HK-2 (cell line): ENCODE measurements at regions not wholly inside any gene's neighbourhood (a gene's known extent, or its start where the extent isn't known, plus 50 kb on each side); places are given as distances from the start of the nearest gene placed in this dataset.

Source experiments
- DNase-seq: peaks from one replicate; pipeline ENCODE4 v3.0.0-alpha.2; 2018; ENCODE audit not compliant: unreplicated experiment

- no peak for DNase-seq
These were observed 149.8 kb upstream of the TBL1X start for GRCh38 chrX:9315086-9315485.

GRCh38 chrX:9316096-9316495 is 148.8 kb upstream of the TBL1X start:
- no peak for DNase-seq

DNA sequence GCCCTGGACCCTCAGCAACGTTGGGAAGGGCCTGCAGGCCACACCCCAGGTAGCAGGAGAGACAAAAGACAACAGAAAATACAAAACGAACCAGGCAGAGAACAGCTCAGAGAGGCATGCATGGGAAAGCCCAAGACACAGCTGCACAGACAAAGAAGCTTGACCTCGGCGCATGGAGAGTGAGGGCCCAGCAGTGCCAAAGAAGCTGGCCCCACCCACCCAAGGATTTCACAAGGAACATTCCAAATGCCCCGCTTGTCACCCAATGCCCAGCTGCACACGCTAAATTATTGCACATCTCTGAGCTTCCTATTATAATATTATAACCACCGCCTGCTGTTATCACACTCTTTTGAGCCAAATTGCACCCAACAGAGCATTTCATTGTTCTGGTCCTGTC is 147.7 kb upstream of the TBL1X start:
- DNase-seq: no peak

GRCh38 chrX:9318213-9318612 is 146.6 kb upstream of the TBL1X start:
- no peak for DNase-seq

DNA sequence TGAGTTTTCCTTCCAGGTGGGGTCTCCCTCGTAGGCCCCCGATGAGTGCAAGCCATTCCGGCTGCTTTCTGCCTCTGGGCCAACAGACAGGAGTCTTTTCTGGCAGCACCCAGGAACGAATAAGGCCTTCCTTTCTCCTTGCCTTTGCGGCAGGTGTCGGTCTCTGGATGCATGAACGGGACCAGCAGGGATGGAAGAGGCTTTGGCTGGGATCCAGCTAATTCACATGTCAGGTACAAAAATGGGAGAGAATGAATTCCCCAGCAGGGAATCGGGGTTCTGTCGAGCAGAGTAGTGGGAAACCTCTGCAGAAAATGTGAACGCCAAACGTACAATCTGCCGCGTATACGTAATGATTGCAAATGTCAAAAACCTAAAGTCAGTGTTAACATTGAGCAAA is 146.1 kb upstream of the TBL1X start:
- no peak for DNase-seq

GRCh38 chrX:9320940-9321339 is 143.9 kb upstream of the TBL1X start:
- DNase-seq: no peak

DNA sequence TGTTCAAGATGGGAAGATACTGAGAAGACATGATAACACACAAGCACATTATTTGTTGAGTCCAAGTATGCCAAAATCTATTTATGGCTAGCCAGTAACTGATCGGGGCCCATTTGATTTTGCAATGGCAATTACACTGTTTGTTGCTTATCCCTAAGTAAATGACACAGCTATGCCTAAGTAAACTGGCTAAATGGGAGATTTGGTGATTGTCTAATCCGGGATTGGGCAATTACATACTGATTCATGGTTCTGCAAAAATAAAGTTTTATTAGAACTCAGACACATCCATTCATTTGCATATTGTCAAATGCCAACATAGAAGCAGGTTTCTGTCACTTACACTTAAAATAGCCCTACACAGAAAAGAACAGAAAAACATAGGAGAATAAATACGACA is 140.2 kb upstream of the TBL1X start:
- no peak for DNase-seq

DNA sequence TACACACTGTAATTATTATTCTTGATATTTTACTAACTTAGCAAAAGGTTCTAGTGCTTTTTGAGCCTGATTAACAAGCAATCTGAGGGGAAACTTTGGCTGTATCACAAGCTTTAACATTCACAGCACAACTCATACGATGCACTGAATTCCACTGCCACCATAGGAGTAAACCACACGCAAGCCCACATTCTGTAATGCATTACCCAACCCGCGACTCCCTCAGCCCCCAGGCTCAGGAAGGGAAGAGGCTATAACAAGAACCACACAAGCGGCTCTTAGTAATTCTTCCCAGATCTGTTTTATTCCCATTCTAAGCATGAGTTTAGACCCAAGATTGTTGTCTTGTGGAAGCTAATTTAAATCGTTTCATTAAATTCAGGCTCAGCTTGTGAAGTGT is 138.5 kb upstream of the TBL1X start:
- no peak for DNase-seq

- DNase-seq: no peak
These were observed 137.6 kb upstream of the TBL1X start for GRCh38 chrX:9327086-9327746.

DNA sequence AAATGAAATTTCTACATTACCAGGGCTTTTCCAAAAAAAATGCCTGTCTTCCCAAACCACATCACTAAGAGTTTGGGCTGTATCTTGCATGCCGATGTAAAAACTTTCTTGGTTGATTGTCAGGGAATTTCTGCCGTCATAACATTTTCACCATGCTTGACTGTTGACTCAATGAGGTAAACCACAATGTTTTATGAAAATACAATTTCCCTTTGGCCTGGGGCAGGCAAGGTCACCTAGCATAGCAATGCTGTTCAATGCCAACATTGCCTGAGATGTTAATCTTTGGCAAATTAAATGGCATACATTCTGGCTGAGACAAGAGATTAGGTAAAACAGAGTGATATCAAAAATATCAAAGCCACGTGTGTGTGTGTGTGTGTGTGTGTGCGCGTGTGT is 137.1 kb upstream of the TBL1X start:
- DNase-seq: no peak

- no peak for DNase-seq
These were observed 135.8 kb upstream of the TBL1X start for GRCh38 chrX:9329056-9329455.

DNA sequence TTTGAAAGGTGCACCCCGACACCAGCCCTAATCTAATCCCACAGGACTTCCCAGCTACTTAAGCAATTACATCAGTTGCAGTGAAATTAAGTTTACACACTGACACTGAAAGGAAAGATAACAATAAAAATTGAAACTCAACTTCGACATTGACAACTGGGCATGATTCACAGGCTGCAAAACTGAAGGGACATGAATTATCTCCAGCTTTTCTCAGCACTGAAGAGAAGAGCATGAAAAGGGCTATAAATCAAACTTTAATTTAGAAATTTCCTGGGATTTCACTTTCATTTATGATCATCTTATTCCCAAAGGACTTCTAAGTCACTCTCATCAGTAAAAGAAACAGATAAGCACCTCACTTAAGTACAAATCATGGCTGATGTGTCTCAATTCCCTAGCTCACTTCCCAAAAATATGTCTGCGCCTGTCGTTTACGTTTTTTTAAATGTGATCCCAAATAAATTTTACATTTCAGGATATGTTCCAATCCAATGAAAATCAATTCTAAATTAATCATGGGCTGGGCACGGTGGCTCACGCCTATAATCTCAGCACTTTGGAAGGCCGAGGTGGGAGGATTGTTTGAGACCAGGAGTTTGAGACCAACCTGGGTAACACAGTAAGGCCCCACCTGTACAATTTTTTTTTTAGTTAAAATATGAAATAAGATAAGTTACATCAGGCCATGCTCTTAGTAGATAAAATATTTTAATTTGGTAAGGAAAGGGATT is 134.4 kb upstream of the TBL1X start:
- DNase-seq: no peak

DNA sequence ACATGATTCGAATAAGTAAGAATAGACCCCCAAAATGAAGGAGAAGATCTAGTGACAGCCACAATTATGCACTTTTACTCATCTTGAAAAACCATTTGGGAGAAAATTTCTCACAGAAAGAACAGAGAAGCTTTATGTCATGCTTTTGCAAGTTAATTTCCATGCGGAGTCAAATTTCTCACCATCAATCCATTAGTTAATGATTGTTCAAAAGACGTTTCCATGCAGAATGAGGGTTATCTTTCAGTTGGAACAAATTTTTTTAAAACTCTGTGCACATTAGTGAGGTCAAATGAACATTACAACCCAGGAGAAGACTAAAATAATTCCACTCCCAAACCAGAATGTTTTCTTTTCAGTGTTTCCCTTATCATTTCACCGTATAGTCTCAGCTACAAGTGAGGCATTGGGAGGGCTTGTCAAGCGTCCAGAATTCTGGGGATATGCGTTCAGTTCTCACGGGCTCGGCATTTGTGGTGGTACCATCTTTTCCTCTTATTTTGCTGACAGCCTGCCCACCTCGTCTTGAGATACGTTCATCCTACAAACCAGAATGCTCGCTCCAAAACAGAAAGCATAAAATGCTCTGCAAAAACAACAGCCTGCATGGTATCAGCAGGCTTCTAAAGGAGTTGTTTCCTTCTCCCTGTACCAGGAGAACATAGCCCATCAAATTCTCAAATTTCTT is 130.8 kb upstream of the TBL1X start:
- no peak for DNase-seq

DNA sequence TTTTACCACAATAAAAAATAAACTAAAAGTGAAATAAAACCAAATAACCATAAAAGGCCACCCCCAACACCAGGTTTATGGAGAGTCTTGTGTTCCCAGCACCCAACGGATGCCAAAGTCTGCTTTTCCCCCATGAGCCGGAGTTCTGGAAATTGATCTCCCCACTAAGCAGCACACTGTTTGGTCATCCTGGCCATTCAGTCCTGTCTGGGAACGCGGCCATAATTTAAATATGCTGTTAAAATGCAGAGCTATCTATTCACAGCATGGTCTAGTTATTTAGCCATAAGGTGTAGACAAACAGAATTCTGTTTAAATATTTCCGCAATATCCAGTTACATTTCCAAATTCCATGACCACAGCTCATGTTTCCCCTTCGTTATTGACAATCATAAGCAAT is 129.6 kb upstream of the TBL1X start:
- DNase-seq: no peak

DNA sequence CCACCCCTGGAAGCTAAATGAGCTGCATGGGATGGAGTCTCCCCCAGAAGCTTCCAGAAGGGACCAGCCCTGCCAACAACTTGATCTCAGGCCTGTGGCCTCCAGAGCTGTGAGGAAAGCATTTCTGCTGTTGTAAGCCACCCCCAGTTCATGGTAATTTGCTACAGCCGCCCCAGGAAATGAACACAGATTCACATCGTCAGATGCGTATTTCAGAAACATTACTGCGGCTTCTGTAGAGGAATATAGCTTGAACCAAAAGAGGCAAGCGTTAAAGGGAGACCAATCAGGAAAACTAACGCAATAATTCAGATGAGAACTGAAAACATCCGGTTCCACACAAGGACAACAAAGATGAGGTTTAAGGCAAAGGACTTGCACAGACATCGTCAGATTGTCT is 128.4 kb upstream of the TBL1X start:
- DNase-seq: no peak

- DNase-seq: no peak
These were observed 127.8 kb upstream of the TBL1X start for GRCh38 chrX:9337046-9337445.

DNA sequence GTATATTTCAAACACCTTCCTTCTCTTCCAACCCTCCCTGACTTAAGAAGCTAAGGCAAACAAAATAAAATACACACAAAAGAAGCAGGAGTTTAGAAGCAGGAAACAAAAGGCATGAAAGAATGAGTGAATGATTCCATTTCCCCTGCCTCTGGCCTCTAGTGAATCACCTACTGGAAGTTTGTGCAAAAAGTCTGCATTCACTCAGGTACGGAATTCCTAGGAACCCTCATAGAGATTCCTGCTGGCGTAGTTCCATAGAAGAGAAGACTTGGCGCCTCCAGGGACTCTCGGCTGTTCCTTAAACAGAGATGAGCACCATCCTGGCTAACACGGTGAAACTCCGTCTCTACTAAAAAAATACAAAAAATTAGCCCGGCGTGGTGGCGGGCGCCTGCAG is 125.9 kb upstream of the TBL1X start:
- DNase-seq: no peak

GRCh38 chrX:9339603-9340491 is 125.0 kb upstream of the TBL1X start:
- DNase-seq: no peak

DNA sequence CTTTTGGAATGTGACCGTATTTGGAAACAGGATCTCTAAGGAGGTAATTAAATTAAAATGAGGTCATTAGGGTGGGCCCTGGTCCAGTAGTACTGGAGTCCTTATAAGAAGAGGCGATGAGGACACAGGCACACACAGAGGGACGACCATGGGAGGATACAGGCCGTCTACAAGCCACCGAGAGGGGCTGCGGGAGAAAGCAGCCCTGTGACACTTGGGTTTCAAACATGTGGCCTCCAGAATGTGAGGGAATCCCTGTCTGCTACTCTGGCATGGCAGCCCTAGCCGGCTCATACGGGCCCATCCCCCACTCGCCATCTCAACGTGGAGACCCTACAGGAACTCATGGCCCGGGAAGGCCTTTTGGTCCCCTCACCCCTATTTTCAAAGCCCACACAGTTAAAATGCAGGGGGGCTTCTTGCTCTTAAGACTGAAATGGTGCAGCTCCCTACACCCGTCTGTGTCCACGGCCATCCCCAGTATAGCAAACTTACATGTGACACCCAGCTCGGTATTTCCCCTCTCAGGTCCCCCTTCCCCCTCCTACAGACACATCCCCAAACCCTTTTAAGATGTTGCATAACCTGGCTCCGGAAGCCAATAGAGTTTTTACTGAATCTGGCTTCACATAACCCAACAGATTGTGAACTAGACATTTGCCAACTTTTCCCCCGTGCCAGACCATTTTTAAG is 124.1 kb upstream of the TBL1X start:
- no peak for DNase-seq

GRCh38 chrX:9341291-9342201 is 123.3 kb upstream of the TBL1X start:
- no peak for DNase-seq
